Fibroblast of mammary gland (primary cell): ENCODE measurements at regions not wholly inside any gene's neighbourhood (a gene's known extent, or its start where the extent isn't known, plus 50 kb on each side); places are given as distances from the start of the nearest gene placed in this dataset.
"Not testable (repeated sequence)": the region's sequence is repeated elsewhere in the genome, so short reads cannot be mapped to it uniquely, and the experiment has no call there.

ENCODE experiments used
- DNase-seq: peaks from one replicate; pipeline ENCODE4 v3.0.0-alpha.2; 2010; ENCODE audit warnings: low read depth
- H3K4me3 ChIP-seq: 2 replicates; pipeline ENCODE4 v1.5.1; 2011; ENCODE audit warnings: low read depth, mild to moderate bottlenecking, low read length, moderate library complexity; ENCODE audit not compliant: control insufficient read depth
- CTCF ChIP-seq: conservative IDR thresholded peaks from 2 replicates; pipeline ENCODE4 v1.5.1; 2011; ENCODE audit warnings: low read depth, low read length, inconsistent platforms; ENCODE audit not compliant: control insufficient read depth, insufficient read depth

GRCh38 chrX:10988653-10989052 lies 122.5 kb upstream of the HCCS start:
- DNase-seq = no peak
- TF ChIP-seq CTCF = no peak
- H3K4me3 ChIP-seq = no peak overlapping the region

- no peak for DNase-seq
- H3K4me3 ChIP-seq = no peak overlapping the region
Observed at GRCh38 chrX:10989386-10989785, 121.7 kb upstream of the HCCS start.

GRCh38 chrX:10990418-10990817 lies 120.7 kb upstream of the HCCS start:
- H3K4me3 ChIP-seq = no peak overlapping the region
- no peak for TF ChIP-seq CTCF
- DNase-seq = no peak

More at GRCh38 chrX:10989386-10989785, 121.7 kb upstream of the HCCS start:
- TF ChIP-seq CTCF = no peak

GRCh38 chrX:10990976-10991375 lies 120.2 kb upstream of the HCCS start:
- no peak for TF ChIP-seq CTCF
- H3K4me3 ChIP-seq = no peak overlapping the region
- no peak for DNase-seq

GRCh38 chrX:10992110-10992509 lies 119.0 kb upstream of the HCCS start:
- no peak for DNase-seq
- H3K4me3 ChIP-seq = no peak overlapping the region
- no peak for TF ChIP-seq CTCF

DNA sequence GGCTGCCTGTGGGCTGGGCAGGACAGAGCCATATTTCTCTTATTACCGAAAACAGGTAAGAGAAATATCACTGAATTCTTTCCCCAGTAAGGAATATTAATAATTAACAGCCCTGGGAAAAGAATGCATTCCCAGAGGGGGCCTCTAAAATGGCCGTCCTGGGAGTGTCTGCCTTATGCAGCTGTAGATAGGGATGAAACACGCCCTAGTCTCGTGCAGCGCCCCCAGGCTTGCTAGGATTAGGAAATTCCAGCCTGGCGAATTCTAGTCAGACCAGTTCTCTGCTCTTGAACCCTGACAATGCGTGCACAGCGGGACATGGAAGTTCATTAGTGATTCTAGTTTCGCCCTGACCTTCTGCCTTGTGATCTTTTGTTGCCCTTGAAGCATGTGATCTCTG lies 104.1 kb upstream of the HCCS start:
- not testable (repeated sequence) for DNase-seq

GRCh38 chrX:11010476-11010875 lies 100.7 kb upstream of the HCCS start:
- no peak overlapping the region for H3K4me3 ChIP-seq
- peak; percentile 43 for DNase-seq
- no peak for TF ChIP-seq CTCF

More for the DNA sequence above, 104.1 kb upstream of the HCCS start:
- H3K4me3 ChIP-seq = not testable (repeated sequence)

DNA sequence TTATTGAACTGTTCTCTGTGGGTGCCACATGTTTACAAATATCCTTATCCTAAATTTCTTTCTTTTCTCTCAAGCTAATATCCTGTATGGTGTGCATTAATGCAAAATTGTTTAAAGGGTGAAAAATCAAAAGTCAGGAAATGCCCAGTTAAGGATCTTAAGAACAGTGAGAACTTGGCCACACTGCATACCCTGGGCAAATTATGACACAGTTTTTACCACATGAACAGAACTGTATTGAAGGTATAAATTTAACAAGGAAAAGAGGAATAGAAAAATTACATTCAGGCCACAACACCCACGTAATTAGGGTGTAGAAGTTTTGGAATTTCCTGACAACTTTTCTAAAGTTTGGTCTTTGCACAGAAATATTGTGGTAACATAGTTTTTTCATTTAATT lies 94.4 kb upstream of the HCCS start:
- TF ChIP-seq CTCF = no peak
- DNase-seq = no peak
- no peak overlapping the region for H3K4me3 ChIP-seq

- not testable (repeated sequence) for DNase-seq, H3K4me3 ChIP-seq
Observed at GRCh38 chrX:11022588-11022987, 88.5 kb upstream of the HCCS start.
